Mesendoderm (in vitro differentiated cells): ENCODE measurements at regions not wholly inside any gene's neighbourhood (a gene's known extent, or its start where the extent isn't known, plus 50 kb on each side); places are given as distances from the start of the nearest gene placed in this dataset.

Experiments used
- DNase-seq: peaks from one replicate; pipeline ENCODE4 v3.0.0; 2013
- H2AK5ac ChIP-seq: 2 replicates; pipeline ENCODE4 v1.6.1; 2013; ENCODE audit warnings: low read length, inconsistent platforms
- H2BK120ac ChIP-seq: 2 replicates; pipeline ENCODE4 v1.6.1; 2013; ENCODE audit warnings: low read depth, mild to moderate bottlenecking, low read length, moderate library complexity, mixed read lengths
- H2BK15ac ChIP-seq: replicated peaks from 2 replicates; pipeline ENCODE4 v1.6.1; 2013; ENCODE audit warnings: low read depth, mild to moderate bottlenecking, moderate library complexity
- H2BK5ac ChIP-seq: 2 replicates; pipeline ENCODE4 v1.6.1; 2013; ENCODE audit warnings: low read length, inconsistent platforms
- H3K18ac ChIP-seq: 2 replicates; pipeline ENCODE4 v1.6.1; 2013; ENCODE audit warnings: mild to moderate bottlenecking, low read length, mixed read lengths
- H3K23ac ChIP-seq: one replicate; pipeline ENCODE4 v1.6.1; 2013; ENCODE audit warnings: low read length
- H3K27ac ChIP-seq: 2 replicates; pipeline ENCODE4 v1.5.1; 2013; ENCODE audit warnings: low read depth, mild to moderate bottlenecking, inconsistent platforms, low read length, moderate library complexity
- H3K27me3 ChIP-seq: 2 replicates; pipeline ENCODE4 v1.6.1; 2013; ENCODE audit warnings: low read length, control low read depth, mild to moderate bottlenecking, inconsistent platforms; ENCODE audit not compliant: insufficient read depth, poor library complexity
- H3K36me3 ChIP-seq: 2 replicates; pipeline ENCODE4 v1.6.1; 2013; ENCODE audit warnings: low read length, inconsistent platforms; ENCODE audit not compliant: control insufficient read depth, insufficient read depth
- H3K4ac ChIP-seq: one replicate; pipeline ENCODE4 v1.6.1; 2013; ENCODE audit warnings: low read depth, mild to moderate bottlenecking, low read length, moderate library complexity
- H3K4me1 ChIP-seq: 2 replicates; pipeline ENCODE4 v1.6.1; 2013; ENCODE audit warnings: low read depth, low read length, inconsistent platforms; ENCODE audit not compliant: control insufficient read depth
- H3K4me2 ChIP-seq: 2 replicates; pipeline ENCODE4 v1.6.1; 2013; ENCODE audit warnings: low read length
- H3K4me3 ChIP-seq: 2 replicates; pipeline ENCODE4 v1.5.1; 2013; ENCODE audit warnings: mild to moderate bottlenecking, low read length
- H3K56ac ChIP-seq: one replicate; pipeline ENCODE4 v1.6.1; 2013; ENCODE audit warnings: low read length
- H3K79me1 ChIP-seq: 2 replicates; pipeline ENCODE4 v1.6.1; 2013; ENCODE audit warnings: low read length, inconsistent platforms
- H3K79me2 ChIP-seq: 2 replicates; pipeline ENCODE4 v1.6.1; 2013; ENCODE audit warnings: mild to moderate bottlenecking, low read length; ENCODE audit not compliant: control insufficient read depth, insufficient read depth
- H3K9ac ChIP-seq: 2 replicates; pipeline ENCODE4 v1.6.1; 2013; ENCODE audit warnings: low read length, inconsistent platforms
- H4K5ac ChIP-seq: one replicate; pipeline ENCODE4 v1.6.1; 2013; ENCODE audit warnings: low read length
- H4K8ac ChIP-seq: one replicate; pipeline ENCODE4 v1.6.1; 2013; ENCODE audit warnings: low read depth, mild to moderate bottlenecking, control low read depth, low read length, moderate library complexity
- WGBS: extraction: QIAGEN DNeasy Blood & Tissue Kit; methylation state at CpG from one replicate; pipeline ENCODE4 v1.1.7; 2013; ENCODE audit warnings: low lambda C conversion rate, missing lambda C conversion rate; ENCODE audit not compliant: insufficient coverage; ENCODE audit errors: extremely low coverage; 5-methylcytosine and 5-hydroxymethylcytosine counted together

DNA sequence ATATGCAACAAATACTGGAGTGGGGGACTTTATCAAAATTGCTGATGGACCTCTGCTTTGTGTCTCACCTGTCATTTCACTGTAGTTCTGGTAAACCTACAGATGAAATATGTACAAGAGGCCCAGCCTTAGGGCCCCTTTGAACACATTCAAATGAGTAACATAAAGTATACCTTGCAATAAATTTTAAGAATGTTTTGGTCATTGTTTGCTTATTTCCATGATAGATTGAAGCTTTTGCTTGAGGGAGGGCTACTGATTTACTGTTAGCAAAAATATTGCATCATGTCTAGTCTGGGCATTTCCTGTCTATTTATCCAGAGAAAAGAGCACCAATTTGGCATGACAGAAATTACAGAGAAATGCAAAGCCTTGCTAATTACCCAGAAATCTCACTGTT lies 705.5 kb upstream of the PCDH9 start:
- Histone ChIP-seq H3K9ac (no peak overlapping the region), H3K27me3 (no peaks in the 10 kb centered on the region), H2BK15ac (no peak overlapping the region), H3K79me1 (no peaks in the 10 kb centered on the region), H2BK5ac (no peak overlapping the region), H3K4me3 (no peak overlapping the region), H3K79me2 (no peaks in the 10 kb centered on the region), H3K18ac (no peak overlapping the region), H3K27ac (no peak overlapping the region), H4K5ac (no peak overlapping the region), H3K36me3 (no peaks in the 10 kb centered on the region), H2BK120ac (no peak overlapping the region), H2AK5ac (no peak overlapping the region), H3K4ac (no peak overlapping the region), H3K4me1 (no peaks in the 10 kb centered on the region), H3K4me2 (no peak overlapping the region), H3K23ac (no peak overlapping the region), H4K8ac (no peak overlapping the region), H3K56ac (no peak overlapping the region)
- no peak for DNase-seq

DNA sequence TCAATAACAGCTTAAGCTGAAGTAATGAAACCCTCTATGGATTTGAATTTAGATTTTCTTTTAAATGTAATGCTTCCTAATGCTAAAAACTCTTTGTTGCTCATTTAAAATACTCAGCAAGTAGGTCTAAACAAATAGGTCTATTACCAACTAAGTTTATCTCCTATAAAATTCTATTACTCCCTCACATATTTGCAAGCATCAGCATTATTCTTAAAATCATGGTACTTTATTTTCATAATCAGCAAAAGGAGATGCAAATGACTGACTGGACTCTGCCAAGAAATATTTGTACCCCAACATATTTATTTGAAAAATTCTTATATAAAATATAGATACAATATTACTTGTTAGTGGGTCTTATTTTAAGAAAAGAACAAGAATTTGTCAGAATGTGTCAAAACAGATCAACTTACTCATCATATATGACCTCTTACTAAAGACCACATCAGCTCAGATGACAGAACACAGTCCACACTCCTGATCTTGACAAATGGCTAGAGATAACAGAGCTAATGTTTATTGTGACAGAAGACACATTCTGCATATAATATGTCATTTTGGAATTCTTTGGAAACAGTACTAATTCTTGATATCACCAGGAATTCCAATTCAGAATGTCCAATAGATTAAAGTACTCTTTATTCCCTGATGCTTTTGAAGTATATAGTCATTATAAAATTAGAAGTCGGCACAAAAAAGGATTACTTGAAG lies 704.6 kb upstream of the PCDH9 start:
- H3K9ac ChIP-seq: no peak overlapping the region
- H4K5ac ChIP-seq: no peak overlapping the region
- no peak overlapping the region for H3K4ac ChIP-seq
- H3K79me1 ChIP-seq: no peaks in the 10 kb centered on the region
- H3K27me3 ChIP-seq: no peaks in the 10 kb centered on the region
- no peaks in the 10 kb centered on the region for H3K4me1 ChIP-seq
- no peak for DNase-seq
- no peaks in the 10 kb centered on the region for H3K36me3 ChIP-seq
- no peaks in the 10 kb centered on the region for H3K79me2 ChIP-seq
- H3K56ac ChIP-seq: no peak overlapping the region
- no peak overlapping the region for H2AK5ac ChIP-seq
- no peak overlapping the region for H2BK120ac ChIP-seq
- no peak overlapping the region for H3K4me2 ChIP-seq
- H3K27ac ChIP-seq: no peak overlapping the region
- H2BK15ac ChIP-seq: no peak overlapping the region
- H2BK5ac ChIP-seq: no peak overlapping the region
- H3K18ac ChIP-seq: no peak overlapping the region
- H3K23ac ChIP-seq: no peak overlapping the region
- WGBS: no CpG with 5 or more reads among the region's 1 CpG
- H3K4me3 ChIP-seq: no peak overlapping the region
- no peak overlapping the region for H4K8ac ChIP-seq

DNA sequence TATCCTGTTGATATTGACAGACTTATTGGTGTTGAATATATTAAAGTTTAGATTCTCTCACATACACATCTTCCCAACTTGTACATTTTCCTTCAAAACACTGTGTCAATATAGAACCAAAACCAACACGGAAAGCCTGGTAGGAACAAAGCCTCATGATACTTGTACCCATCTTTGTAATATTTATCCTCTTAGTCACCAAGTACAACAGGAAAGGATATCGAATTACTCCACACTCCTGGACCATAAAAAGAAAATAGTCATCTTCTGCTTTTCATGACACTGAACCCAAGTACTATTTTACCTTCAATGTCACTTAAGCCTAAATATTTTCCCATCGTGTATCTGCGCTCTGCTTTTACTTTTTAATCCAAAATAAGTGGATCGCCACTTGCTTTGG lies 702.9 kb upstream of the PCDH9 start:
- H3K4me1 ChIP-seq: no peaks in the 10 kb centered on the region
- H3K18ac ChIP-seq: no peak overlapping the region
- H3K4me3 ChIP-seq: no peak overlapping the region
- H3K4me2 ChIP-seq: no peak overlapping the region
- H3K9ac ChIP-seq: no peak overlapping the region
- no peak overlapping the region for H4K5ac ChIP-seq
- H3K23ac ChIP-seq: no peak overlapping the region
- no peak overlapping the region for H3K27ac ChIP-seq
- no peak for DNase-seq
- no peak overlapping the region for H2BK120ac ChIP-seq
- H2BK5ac ChIP-seq: no peak overlapping the region
- WGBS: no CpG with 5 or more reads among the region's 5 CpGs
- no peak overlapping the region for H3K4ac ChIP-seq
- H3K79me2 ChIP-seq: no peaks in the 10 kb centered on the region
- H2AK5ac ChIP-seq: no peak overlapping the region
- H3K36me3 ChIP-seq: no peaks in the 10 kb centered on the region
- H4K8ac ChIP-seq: no peak overlapping the region
- H3K56ac ChIP-seq: no peak overlapping the region
- H2BK15ac ChIP-seq: no peak overlapping the region
- H3K27me3 ChIP-seq: no peaks in the 10 kb centered on the region
- no peaks in the 10 kb centered on the region for H3K79me1 ChIP-seq

DNA sequence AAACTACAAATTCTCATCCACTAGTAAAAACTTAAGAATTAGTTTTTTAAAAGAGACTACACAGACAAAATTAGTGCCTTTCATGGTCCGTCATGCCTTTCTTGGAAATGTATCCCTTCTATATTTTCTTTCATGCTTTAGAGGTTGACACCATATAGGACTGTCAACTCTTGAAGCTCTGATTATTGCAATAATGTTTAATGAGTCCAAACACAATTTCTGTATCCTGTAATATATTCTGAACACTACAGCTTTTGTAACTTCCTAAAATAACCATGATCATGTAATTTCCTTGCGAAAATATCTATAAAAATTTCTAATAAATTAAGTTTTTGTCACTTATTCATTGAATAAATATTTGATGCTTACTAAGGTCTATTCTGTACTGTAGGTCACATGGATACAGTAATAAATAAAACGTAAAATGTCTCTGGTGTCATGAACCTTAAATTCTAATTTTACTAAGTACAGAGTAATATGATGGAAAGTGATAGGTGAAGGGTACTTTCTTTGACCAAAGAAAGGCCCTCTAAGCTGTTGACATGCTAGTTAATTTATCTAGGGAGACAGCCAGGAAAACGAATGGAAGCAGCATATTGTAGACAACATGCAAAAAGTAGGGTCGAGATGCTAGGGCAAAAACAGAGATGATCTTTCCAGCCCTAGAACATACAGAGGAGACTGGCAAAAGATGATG lies 687.3 kb upstream of the PCDH9 start:
- H2BK15ac ChIP-seq: no peak overlapping the region
- H3K9ac ChIP-seq: no peak overlapping the region
- no peak overlapping the region for H3K23ac ChIP-seq
- no peak overlapping the region for H3K56ac ChIP-seq
- no peaks in the 10 kb centered on the region for H3K79me2 ChIP-seq
- no peak overlapping the region for H3K4ac ChIP-seq
- no peaks in the 10 kb centered on the region for H3K79me1 ChIP-seq
- H2AK5ac ChIP-seq: no peak overlapping the region
- no peak overlapping the region for H2BK5ac ChIP-seq
- H2BK120ac ChIP-seq: no peak overlapping the region
- 100% methylated on average over 1 of the region's 5 CpGs for WGBS
- H3K4me3 ChIP-seq: no peak overlapping the region
- DNase-seq: no peak
- H4K8ac ChIP-seq: no peak overlapping the region
- H3K27me3 ChIP-seq: no peaks in the 10 kb centered on the region
- H3K4me2 ChIP-seq: no peak overlapping the region
- no peak overlapping the region for H3K18ac ChIP-seq
- H3K36me3 ChIP-seq: no peaks in the 10 kb centered on the region
- H3K4me1 ChIP-seq: no peaks in the 10 kb centered on the region
- H3K27ac ChIP-seq: no peak overlapping the region
- no peak overlapping the region for H4K5ac ChIP-seq

DNA sequence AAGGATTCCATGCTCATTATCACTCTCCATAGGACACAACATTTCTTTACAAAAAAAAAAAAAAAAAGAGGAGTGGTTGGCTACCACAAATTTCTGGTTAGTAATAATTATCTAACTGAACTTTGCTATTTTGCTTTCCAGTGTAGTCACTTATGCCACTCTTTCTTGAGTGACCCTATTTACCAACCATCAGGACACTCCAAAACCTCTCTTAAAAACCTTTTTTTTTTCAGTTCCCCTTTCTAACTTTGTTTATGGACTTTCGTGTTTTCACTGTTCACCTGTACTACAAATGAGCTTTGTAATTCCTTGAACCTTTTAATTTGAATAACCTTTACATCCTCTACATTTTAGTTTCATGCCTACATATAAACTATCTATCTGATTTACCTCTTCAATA lies 686.5 kb upstream of the PCDH9 start:
- DNase-seq: no peak
- no peak overlapping the region for H3K56ac ChIP-seq
- no peak overlapping the region for H2BK5ac ChIP-seq
- no peak overlapping the region for H3K27ac ChIP-seq
- no peak overlapping the region for H3K18ac ChIP-seq
- no peaks in the 10 kb centered on the region for H3K36me3 ChIP-seq
- no peaks in the 10 kb centered on the region for H3K79me2 ChIP-seq
- H3K4me1 ChIP-seq: no peaks in the 10 kb centered on the region
- H2AK5ac ChIP-seq: no peak overlapping the region
- H2BK15ac ChIP-seq: no peak overlapping the region
- H3K4me3 ChIP-seq: no peak overlapping the region
- no CpG with 5 or more reads among the region's 1 CpG for WGBS
- no peak overlapping the region for H4K5ac ChIP-seq
- H3K23ac ChIP-seq: no peak overlapping the region
- H3K4me2 ChIP-seq: no peak overlapping the region
- H3K27me3 ChIP-seq: no peaks in the 10 kb centered on the region
- no peak overlapping the region for H2BK120ac ChIP-seq
- no peak overlapping the region for H4K8ac ChIP-seq
- H3K79me1 ChIP-seq: no peaks in the 10 kb centered on the region
- H3K9ac ChIP-seq: no peak overlapping the region
- no peak overlapping the region for H3K4ac ChIP-seq

DNA sequence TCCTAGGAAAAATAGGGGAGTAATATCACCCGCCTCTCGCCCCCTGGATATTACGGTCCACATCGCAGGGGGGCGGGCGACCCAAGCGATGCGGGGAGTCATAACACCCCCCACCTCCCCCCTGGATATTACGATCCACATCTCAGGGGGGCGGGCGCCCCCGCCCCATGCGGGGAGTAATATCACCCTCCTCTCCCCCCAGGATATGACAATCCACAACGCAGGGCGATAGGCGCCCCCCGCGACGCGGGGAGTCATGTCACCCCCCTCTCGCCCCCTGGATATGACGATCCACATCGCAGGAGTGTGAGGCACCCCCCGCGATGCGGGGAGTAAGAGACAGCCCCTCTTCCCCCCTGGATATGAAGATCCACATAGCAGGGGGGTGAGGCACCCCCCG lies 684.4 kb upstream of the PCDH9 start:
- H3K4me3 ChIP-seq: no peak overlapping the region
- DNase-seq: no peak
- no peak overlapping the region for H3K18ac ChIP-seq
- no peak overlapping the region for H3K56ac ChIP-seq
- WGBS: no CpG with 5 or more reads among the region's 27 CpGs
- no peaks in the 10 kb centered on the region for H3K4me1 ChIP-seq
- no peak overlapping the region for H3K4ac ChIP-seq
- H3K27ac ChIP-seq: no peak overlapping the region
- no peak overlapping the region for H2BK5ac ChIP-seq
- no peak overlapping the region for H4K5ac ChIP-seq
- H3K23ac ChIP-seq: no peak overlapping the region
- H2BK15ac ChIP-seq: no peak overlapping the region
- no peaks in the 10 kb centered on the region for H3K79me1 ChIP-seq
- no peak overlapping the region for H2AK5ac ChIP-seq
- H3K79me2 ChIP-seq: no peaks in the 10 kb centered on the region
- no peaks in the 10 kb centered on the region for H3K36me3 ChIP-seq
- no peak overlapping the region for H3K4me2 ChIP-seq
- H2BK120ac ChIP-seq: no peak overlapping the region
- no peaks in the 10 kb centered on the region for H3K27me3 ChIP-seq
- H3K9ac ChIP-seq: no peak overlapping the region
- no peak overlapping the region for H4K8ac ChIP-seq
